ENCODE measurements at regions not wholly inside any gene's neighbourhood (a gene's known extent, or its start where the extent isn't known, plus 50 kb on each side); places are given as distances from the start of the nearest gene placed in this dataset.
"Not testable (repeated sequence)": the region's sequence is repeated elsewhere in the genome, so short reads cannot be mapped to it uniquely, and the experiment has no call there.

- CTCF ChIA-PET, result no interaction called here
- TF ChIP-seq CTCF (IDR thresholded peaks at IDR 0.05; ENCODE audit: control extremely low read depth, extremely low read depth, low read depth, missing control alignments), result no peak
- no peak for DNase-seq (ENCODE audit: extremely low spot score)
- POLR2A ChIA-PET, result no interaction called here
These were observed 971.1 kb upstream of the COX7C start for GRCh38 chr5:85646641-85647040.

GRCh38 chr5:85647349-85648127 is 970.2 kb upstream of the COX7C start:
- CTCF ChIA-PET, result no interaction called here
- TF ChIP-seq CTCF (IDR thresholded peaks at IDR 0.05; ENCODE audit: control extremely low read depth, extremely low read depth, low read depth, missing control alignments), result no peak
- DNase-seq (ENCODE audit: extremely low spot score), result no peak
- POLR2A ChIA-PET, result no interaction called here

GRCh38 chr5:85648495-85648894 is 969.2 kb upstream of the COX7C start:
- ChIA-PET CTCF (no interaction called here), POLR2A (no interaction called here)
- no peak for TF ChIP-seq CTCF (IDR thresholded peaks at IDR 0.05; ENCODE audit: control extremely low read depth, extremely low read depth, low read depth, missing control alignments)
- DNase-seq (ENCODE audit: extremely low spot score), result no peak

- ChIA-PET CTCF (no interaction called here), POLR2A (no interaction called here)
- TF ChIP-seq CTCF (IDR thresholded peaks at IDR 0.05; ENCODE audit: control extremely low read depth, extremely low read depth, low read depth, missing control alignments), result no peak
- no peak for DNase-seq (ENCODE audit: extremely low spot score)
These were observed 966.0 kb upstream of the COX7C start for GRCh38 chr5:85651731-85652130.

GRCh38 chr5:85654144-85654543 is 963.6 kb upstream of the COX7C start:
- CTCF ChIA-PET; POLR2A ChIA-PET; DNase-seq (ENCODE audit: extremely low spot score): not testable (repeated sequence)

- CTCF ChIA-PET, result no interaction called here
These were observed 961.7 kb upstream of the COX7C start for GRCh38 chr5:85656050-85656449.

GRCh38 chr5:85657328-85657727 is 960.4 kb upstream of the COX7C start:
- CTCF ChIA-PET, POLR2A ChIA-PET: not testable (repeated sequence)

More at GRCh38 chr5:85656050-85656449, 961.7 kb upstream of the COX7C start:
- no peak for TF ChIP-seq CTCF (IDR thresholded peaks at IDR 0.05; ENCODE audit: control extremely low read depth, extremely low read depth, low read depth, missing control alignments)
- POLR2A ChIA-PET, result no interaction called here
- no peak for DNase-seq (ENCODE audit: extremely low spot score)

GRCh38 chr5:85662969-85663707 is 954.6 kb upstream of the COX7C start:
- DNase-seq (ENCODE audit: extremely low spot score); CTCF ChIA-PET; POLR2A ChIA-PET: not testable (repeated sequence)

More at GRCh38 chr5:85657328-85657727, 960.4 kb upstream of the COX7C start:
- DNase-seq (ENCODE audit: extremely low spot score), result not testable (repeated sequence)

Measured in GM10248 (cell line).